ENCODE measurements at regions not wholly inside any gene's neighbourhood (a gene's known extent, or its start where the extent isn't known, plus 50 kb on each side); places are given as distances from the start of the nearest gene placed in this dataset.

GRCh38 chr1:14544319-14544718 is 54.2 kb upstream of the KAZN start:
- H3K4me3 ChIP-seq (ENCODE audit: low read length): no peak overlapping the region
- TF ChIP-seq CTCF (IDR thresholded peaks at IDR 0.05; ENCODE audit: insufficient read depth, low read depth, low read length, missing control alignments): no peak
- no peak for DNase-seq (ENCODE audit: low read depth)

GRCh38 chr1:14545422-14546025 is 53.0 kb upstream of the KAZN start:
- no peak for DNase-seq (ENCODE audit: low read depth)
- TF ChIP-seq CTCF (IDR thresholded peaks at IDR 0.05; ENCODE audit: insufficient read depth, low read depth, low read length, missing control alignments): no peak
- no peak overlapping the region for H3K4me3 ChIP-seq (ENCODE audit: low read length)

- no peak for TF ChIP-seq CTCF (IDR thresholded peaks at IDR 0.05; ENCODE audit: insufficient read depth, low read depth, low read length, missing control alignments)
- H3K4me3 ChIP-seq (ENCODE audit: low read length): no peak overlapping the region
- DNase-seq (ENCODE audit: low read depth): no peak
These were observed 52.1 kb upstream of the KAZN start for GRCh38 chr1:14546416-14546815.

Measured in epithelial cell of esophagus (primary cell).